ENCODE measurements at regions not wholly inside any gene's neighbourhood (a gene's known extent, or its start where the extent isn't known, plus 50 kb on each side); places are given as distances from the start of the nearest gene placed in this dataset.
"Not testable (repeated sequence)": the region's sequence is repeated elsewhere in the genome, so short reads cannot be mapped to it uniquely, and the experiment has no call there.

DNA sequence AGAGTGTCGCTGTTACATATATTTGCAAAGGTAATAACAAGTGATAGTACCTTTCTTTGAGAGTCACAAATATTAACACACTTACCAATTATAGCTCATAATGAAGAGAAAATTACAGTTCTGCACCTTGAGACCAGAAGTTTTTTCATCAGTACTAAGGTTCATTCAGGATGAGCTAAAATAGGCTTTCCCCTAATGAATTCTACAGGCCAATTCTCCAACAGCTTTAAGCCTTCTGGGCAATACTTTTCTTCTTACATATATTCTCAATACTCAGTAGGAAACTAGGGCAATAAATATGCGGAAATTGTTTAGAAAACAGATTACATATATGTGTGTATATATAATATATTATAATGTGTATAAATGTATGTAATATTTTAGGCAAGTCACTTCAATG is 2672.8 kb upstream of the PCDH20 start:
- DNase-seq (ENCODE audit: low spot score) (no peak), ATAC-seq (ENCODE audit: low FRiP score) (no peak)
- no peak for TF ChIP-seq CTCF (IDR thresholded peaks at IDR 0.05)

- TF ChIP-seq CTCF (IDR thresholded peaks at IDR 0.05), result no peak
- ATAC-seq (ENCODE audit: low FRiP score), result no peak
Measured at GRCh38 chr13:64087624-64088023, 2672.0 kb upstream of the PCDH20 start.

DNA sequence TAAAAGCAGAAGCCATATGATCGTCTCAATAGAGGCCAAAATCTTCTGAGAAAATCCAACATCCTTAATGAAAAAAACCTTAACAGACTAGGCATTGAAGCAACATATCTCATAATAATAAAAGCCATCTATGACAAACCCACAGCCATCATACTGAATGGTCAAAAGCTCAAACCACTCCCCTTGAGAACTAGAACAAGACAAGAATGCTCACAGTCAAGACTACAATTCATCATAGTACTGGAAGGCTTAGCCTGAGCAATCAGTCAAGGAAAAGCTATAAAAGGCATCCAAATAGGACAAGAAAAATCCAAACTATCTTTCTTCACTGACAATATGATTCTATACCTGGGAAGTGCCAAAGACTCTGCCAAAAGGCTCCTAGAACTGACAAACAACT is 2668.2 kb upstream of the PCDH20 start:
- ATAC-seq (ENCODE audit: low FRiP score) (no peak), DNase-seq (ENCODE audit: low spot score) (no peak)
- no peak for TF ChIP-seq CTCF (IDR thresholded peaks at IDR 0.05)

More at GRCh38 chr13:64087624-64088023, 2672.0 kb upstream of the PCDH20 start:
- DNase-seq (ENCODE audit: low spot score), result no peak

DNA sequence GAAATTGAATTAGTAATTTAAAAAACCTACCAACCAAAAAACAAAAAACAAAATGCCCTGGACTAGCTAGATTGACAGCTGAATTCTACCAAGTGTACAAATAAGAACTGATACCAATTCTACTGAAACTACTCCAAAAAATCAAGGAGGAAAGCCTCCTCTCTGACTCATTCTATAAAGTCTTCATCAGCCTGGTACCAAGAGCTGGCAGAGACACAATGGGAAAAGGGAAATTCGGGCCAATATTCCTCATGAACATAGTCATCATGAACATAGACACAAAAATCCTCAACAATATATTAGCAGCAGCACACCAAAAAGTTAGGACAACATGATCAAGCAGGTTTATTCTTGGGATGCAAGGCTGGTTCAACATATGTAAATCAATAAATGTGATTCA is 2667.7 kb upstream of the PCDH20 start:
- TF ChIP-seq CTCF (IDR thresholded peaks at IDR 0.05), result no peak
- ATAC-seq (ENCODE audit: low FRiP score) (no peak), DNase-seq (ENCODE audit: low spot score) (no peak)

GRCh38 chr13:64078480-64078936 is 2662.9 kb upstream of the PCDH20 start:
- ATAC-seq (ENCODE audit: low FRiP score), result no peak
- TF ChIP-seq CTCF (IDR thresholded peaks at IDR 0.05), result no peak
- no peak for DNase-seq (ENCODE audit: low spot score)

- no peak for ATAC-seq (ENCODE audit: low FRiP score)
- no peak for DNase-seq (ENCODE audit: low spot score)
- TF ChIP-seq CTCF (IDR thresholded peaks at IDR 0.05), result no peak
Measured at GRCh38 chr13:64078025-64078424, 2662.4 kb upstream of the PCDH20 start.

DNA sequence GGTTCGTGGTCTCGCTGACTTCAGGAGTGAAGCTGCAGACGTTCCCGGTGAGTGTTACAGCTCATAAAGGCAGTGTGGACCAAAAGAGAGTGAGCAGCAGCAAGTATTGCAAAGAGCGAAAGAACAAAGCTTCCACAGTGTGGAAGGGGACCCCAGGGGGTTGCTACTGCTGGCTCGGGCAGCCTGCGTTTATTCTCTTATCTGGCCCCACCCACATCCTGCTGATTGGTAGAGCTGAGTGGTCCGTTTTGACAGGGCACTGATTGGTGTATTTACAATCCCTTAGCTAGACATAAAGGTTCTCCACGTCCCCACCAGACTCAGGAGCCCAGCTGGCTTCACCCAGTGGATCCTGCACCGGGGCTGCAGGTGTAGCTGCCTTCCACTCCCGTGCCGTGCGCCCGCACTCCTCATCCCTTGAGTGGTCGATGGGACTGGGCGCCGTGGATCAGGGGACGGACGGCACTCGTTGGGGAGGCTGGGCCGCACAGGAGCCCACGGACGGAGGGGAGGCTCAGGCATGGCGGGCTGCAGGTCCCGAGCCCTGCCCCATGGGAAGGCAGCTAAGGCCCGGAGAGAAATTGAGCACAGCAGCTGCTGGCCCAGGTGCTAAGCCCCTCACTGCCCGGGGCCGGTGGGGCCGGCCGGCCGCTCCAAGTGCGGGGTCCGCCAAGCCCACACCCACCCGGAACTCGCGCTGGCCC is 2661.6 kb upstream of the PCDH20 start:
- ATAC-seq (ENCODE audit: low FRiP score); DNase-seq (ENCODE audit: low spot score): not testable (repeated sequence)

All from omental fat pad (tissue), 3 donors.